DND-41 (cell line): ENCODE measurements at regions not wholly inside any gene's neighbourhood (a gene's known extent, or its start where the extent isn't known, plus 50 kb on each side); places are given as distances from the start of the nearest gene placed in this dataset.

ENCODE experiments used
- ATAC-seq: fragments of 200-7000 bp; cut with Tn5 transposase; 3 replicates; pipeline ENCODE4 v1.9.1; 2021; ENCODE audit warnings: low read depth; ENCODE audit not compliant: insufficient read depth
- DNase-seq: peaks from one replicate; pipeline ENCODE4 v3.0.0-alpha.2; 2020
- H2AFZ ChIP-seq: 2 replicates; pipeline ENCODE4 v1.6.0; 2012; ENCODE audit warnings: low read depth, low read length
- H3K27ac ChIP-seq: 2 replicates; pipeline ENCODE4 v1.5.1; 2012; ENCODE audit warnings: low read length, inconsistent platforms
- H3K27me3 ChIP-seq: fragments of 200-600 bp; sonication (generic); 2 replicates; pipeline ENCODE4 v1.6.0; 2012; ENCODE audit warnings: low read length, mild to moderate bottlenecking, inconsistent platforms; ENCODE audit not compliant: insufficient read depth, poor library complexity
- H3K36me3 ChIP-seq: 2 replicates; pipeline ENCODE4 v1.5.1; 2012; ENCODE audit warnings: low read length, inconsistent platforms; ENCODE audit not compliant: insufficient read depth
- H3K4me1 ChIP-seq: 2 replicates; pipeline ENCODE4 v1.5.1; 2012; ENCODE audit warnings: mild to moderate bottlenecking, low read length; ENCODE audit not compliant: insufficient read depth
- H3K4me2 ChIP-seq: 2 replicates; pipeline ENCODE4 v1.6.0; 2012; ENCODE audit warnings: mild to moderate bottlenecking, moderate library complexity, low read length, inconsistent platforms; ENCODE audit not compliant: insufficient read depth
- H3K4me3 ChIP-seq, 2 experiments: fragments of 200-600 bp in 1 of 2; shearing (Covaris generic) in 1 of 2; 2 replicates each; pipeline ENCODE4 v1.5.1; 2012 to 2016; ENCODE audit warnings: inconsistent platforms in 2 of 2, low read length in 2 of 2, mild to moderate bottlenecking in 2 of 2, low read depth in 1 of 2, moderate library complexity in 1 of 2
- H3K79me2 ChIP-seq: 2 replicates; pipeline ENCODE4 v1.6.0; 2012; ENCODE audit warnings: low read length, inconsistent platforms; ENCODE audit not compliant: insufficient read depth
- H3K9ac ChIP-seq: 2 replicates; pipeline ENCODE4 v1.6.0; 2012; ENCODE audit warnings: low read depth, mild to moderate bottlenecking, inconsistent platforms, low read length, moderate library complexity
- H3K9me3 ChIP-seq: 2 replicates; pipeline ENCODE4 v1.5.1; 2012; ENCODE audit warnings: low read length, moderate library complexity, mild to moderate bottlenecking, inconsistent platforms; ENCODE audit not compliant: insufficient read depth, severe bottlenecking
- H4K20me1 ChIP-seq: 2 replicates; pipeline ENCODE4 v1.6.0; 2012; ENCODE audit warnings: low read length; ENCODE audit not compliant: insufficient read depth
- EZH2 ChIP-seq: IDR thresholded peaks from 3 replicates; pipeline ENCODE4 v1.6.1; 2012; ENCODE audit warnings: borderline replicate concordance, low read depth, mild to moderate bottlenecking, moderate library complexity, low read length, inconsistent platforms; ENCODE audit not compliant: severe bottlenecking
- TF ChIP-seq, protein P1 (sequence below): IDR thresholded peaks from 2 replicates; pipeline ENCODE4 v1.5.1; 2012; ENCODE audit warnings: borderline replicate concordance, low read length, moderate library complexity, mild to moderate bottlenecking; ENCODE audit not compliant: poor library complexity, severe bottlenecking; ENCODE audit errors: extremely low read depth

DNA sequence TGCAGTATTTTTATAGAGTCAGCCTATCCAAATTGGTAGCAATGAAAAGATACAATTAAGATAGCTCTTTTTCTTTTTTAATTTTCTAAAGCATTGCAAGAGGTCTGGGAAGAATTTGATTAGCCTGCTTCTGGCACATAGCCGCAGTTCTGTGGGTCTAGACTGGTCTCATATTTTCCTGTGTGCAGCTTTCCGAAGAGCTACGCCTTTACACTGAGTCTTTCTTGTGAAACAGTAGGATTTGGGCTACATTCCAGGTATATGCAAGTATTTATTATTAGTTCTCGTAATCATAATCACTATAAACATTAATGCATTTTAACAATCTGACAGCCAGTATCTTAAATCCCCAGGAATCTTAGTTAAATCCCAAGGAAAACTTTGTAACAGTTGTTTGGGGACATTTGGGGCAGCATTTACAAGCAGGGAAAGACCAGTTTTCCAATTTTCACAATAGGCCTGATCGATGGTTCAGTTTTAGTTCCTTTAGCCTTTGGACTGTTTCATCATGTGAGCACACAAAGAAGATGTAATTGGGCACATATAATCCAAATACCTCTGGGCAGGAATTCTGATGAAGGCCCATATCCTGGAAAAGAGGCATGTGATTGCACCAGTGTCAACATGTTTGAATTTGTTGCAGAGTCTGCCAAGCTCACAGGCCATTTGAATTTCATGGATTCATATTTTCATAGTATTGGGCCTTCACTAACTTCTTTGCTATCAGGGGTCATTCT, 287.3 kb downstream of the INHBA start:
- Histone ChIP-seq H2AFZ (no peak overlapping the region), H3K27me3 (no peaks in the 10 kb centered on the region), H3K79me2 (no peaks in the 10 kb centered on the region), H3K9me3 (no peaks in the 10 kb centered on the region), H3K27ac (no peak overlapping the region), H3K9ac (no peak overlapping the region), H3K4me3 (no peak overlapping the region), H3K36me3 (no peaks in the 10 kb centered on the region), H3K4me1 (no peaks in the 10 kb centered on the region), H3K4me2 (no peak overlapping the region), H4K20me1 (no peaks in the 10 kb centered on the region)
- no peak for ATAC-seq
- DNase-seq, result no peak
- no peak for TF ChIP-seq EZH2
- TF ChIP-seq, protein P1, sequence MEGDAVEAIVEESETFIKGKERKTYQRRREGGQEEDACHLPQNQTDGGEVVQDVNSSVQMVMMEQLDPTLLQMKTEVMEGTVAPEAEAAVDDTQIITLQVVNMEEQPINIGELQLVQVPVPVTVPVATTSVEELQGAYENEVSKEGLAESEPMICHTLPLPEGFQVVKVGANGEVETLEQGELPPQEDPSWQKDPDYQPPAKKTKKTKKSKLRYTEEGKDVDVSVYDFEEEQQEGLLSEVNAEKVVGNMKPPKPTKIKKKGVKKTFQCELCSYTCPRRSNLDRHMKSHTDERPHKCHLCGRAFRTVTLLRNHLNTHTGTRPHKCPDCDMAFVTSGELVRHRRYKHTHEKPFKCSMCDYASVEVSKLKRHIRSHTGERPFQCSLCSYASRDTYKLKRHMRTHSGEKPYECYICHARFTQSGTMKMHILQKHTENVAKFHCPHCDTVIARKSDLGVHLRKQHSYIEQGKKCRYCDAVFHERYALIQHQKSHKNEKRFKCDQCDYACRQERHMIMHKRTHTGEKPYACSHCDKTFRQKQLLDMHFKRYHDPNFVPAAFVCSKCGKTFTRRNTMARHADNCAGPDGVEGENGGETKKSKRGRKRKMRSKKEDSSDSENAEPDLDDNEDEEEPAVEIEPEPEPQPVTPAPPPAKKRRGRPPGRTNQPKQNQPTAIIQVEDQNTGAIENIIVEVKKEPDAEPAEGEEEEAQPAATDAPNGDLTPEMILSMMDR, result no peak

GRCh38 chr7:41415051-41415450, 287.8 kb downstream of the INHBA start:
- DNase-seq, result no peak
- Histone ChIP-seq H2AFZ (no peak overlapping the region), H3K4me3 (no peak overlapping the region), H3K9me3 (no peaks in the 10 kb centered on the region), H3K36me3 (no peaks in the 10 kb centered on the region), H3K4me2 (no peak overlapping the region), H4K20me1 (no peaks in the 10 kb centered on the region), H3K27ac (no peak overlapping the region), H3K79me2 (no peaks in the 10 kb centered on the region), H3K4me1 (no peaks in the 10 kb centered on the region), H3K9ac (no peak overlapping the region), H3K27me3 (no peaks in the 10 kb centered on the region)
- no peak for TF ChIP-seq EZH2
- TF ChIP-seq, protein P1, result no peak
- no peak for ATAC-seq

GRCh38 chr7:41404375-41405074, 298.4 kb downstream of the INHBA start:
- Histone ChIP-seq H3K27me3 (peaks cover 2% of the 10 kb centered on the region), H2AFZ (no peak overlapping the region), H3K4me1 (no peaks in the 10 kb centered on the region), H3K9ac (no peak overlapping the region), H3K4me3 (no peak overlapping the region), H3K27ac (no peak overlapping the region), H3K9me3 (no peaks in the 10 kb centered on the region), H3K4me2 (no peak overlapping the region), H3K79me2 (no peaks in the 10 kb centered on the region), H4K20me1 (no peaks in the 10 kb centered on the region), H3K36me3 (no peaks in the 10 kb centered on the region)
- no peak for ATAC-seq
- DNase-seq, result no peak
- TF ChIP-seq, protein P1, result no peak
- TF ChIP-seq EZH2, result no peak
